ENCODE measurements at regions not wholly inside any gene's neighbourhood (a gene's known extent, or its start where the extent isn't known, plus 50 kb on each side); places are given as distances from the start of the nearest gene placed in this dataset.

DNA sequence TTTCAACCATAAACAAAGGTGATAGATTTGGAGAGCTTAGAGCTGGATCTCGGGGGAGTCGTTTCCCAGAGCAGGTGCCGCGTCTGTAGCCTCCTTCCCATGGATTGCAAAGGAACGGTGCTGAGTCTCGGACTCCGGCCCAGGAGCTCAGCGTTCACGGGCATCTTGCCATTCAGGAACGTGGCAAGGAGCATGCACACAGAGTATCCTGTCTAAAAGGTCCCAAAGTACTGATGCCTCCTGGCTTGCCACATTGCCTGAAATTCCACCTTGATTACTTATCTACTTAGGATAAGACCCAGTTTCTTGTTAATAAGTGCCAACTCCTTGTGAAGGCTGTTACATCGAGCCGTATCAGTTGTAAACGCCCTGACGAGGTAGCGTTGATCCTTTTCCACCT, 197.8 kb upstream of the MYT1L start:
- TF ChIP-seq, protein P1, sequence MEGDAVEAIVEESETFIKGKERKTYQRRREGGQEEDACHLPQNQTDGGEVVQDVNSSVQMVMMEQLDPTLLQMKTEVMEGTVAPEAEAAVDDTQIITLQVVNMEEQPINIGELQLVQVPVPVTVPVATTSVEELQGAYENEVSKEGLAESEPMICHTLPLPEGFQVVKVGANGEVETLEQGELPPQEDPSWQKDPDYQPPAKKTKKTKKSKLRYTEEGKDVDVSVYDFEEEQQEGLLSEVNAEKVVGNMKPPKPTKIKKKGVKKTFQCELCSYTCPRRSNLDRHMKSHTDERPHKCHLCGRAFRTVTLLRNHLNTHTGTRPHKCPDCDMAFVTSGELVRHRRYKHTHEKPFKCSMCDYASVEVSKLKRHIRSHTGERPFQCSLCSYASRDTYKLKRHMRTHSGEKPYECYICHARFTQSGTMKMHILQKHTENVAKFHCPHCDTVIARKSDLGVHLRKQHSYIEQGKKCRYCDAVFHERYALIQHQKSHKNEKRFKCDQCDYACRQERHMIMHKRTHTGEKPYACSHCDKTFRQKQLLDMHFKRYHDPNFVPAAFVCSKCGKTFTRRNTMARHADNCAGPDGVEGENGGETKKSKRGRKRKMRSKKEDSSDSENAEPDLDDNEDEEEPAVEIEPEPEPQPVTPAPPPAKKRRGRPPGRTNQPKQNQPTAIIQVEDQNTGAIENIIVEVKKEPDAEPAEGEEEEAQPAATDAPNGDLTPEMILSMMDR (IDR thresholded peaks at IDR 0.05; ENCODE audit: poor library complexity, severe bottlenecking) = no peak
- ATAC-seq (ENCODE audit: low read depth) (no peak), DNase-seq (ENCODE audit: low spot score) (no peak)

DNA sequence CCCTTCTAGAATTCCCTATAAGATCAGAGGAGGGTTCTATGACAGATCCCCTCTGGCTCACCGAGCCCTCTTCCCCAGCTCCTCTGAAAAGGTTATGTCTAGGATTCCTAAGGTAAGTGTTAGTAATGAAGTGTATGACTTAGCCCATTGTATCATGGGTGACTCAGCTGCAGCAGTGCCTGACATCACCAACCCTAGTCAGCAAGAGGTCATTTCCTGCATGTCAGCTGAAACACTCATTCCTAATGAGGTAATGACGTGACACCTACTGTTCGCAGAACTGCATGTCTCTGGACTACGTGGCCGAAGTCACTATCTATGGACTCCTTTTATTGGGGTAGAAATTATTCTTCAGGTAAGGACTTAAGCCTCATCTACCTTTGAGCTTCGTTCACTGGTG, 196.1 kb upstream of the MYT1L start:
- Histone ChIP-seq H3K4me3 (ENCODE audit: severe bottlenecking) (no peak overlapping the region), H3K9me3 (ENCODE audit: severe bottlenecking) (peaks cover 3% of the 10 kb centered on the region), H3K27ac (ENCODE audit: poor library complexity, severe bottlenecking) (no peak overlapping the region), H3K27me3 (ENCODE audit: insufficient read depth, poor library complexity, severe bottlenecking) (no peaks in the 10 kb centered on the region), H3K4me1 (ENCODE audit: insufficient read depth, poor library complexity, severe bottlenecking) (no peaks in the 10 kb centered on the region), H3K36me3 (ENCODE audit: low read depth) (no peaks in the 10 kb centered on the region)
- TF ChIP-seq, protein P1 (IDR thresholded peaks at IDR 0.05; ENCODE audit: poor library complexity, severe bottlenecking) = no peak
- DNase-seq (ENCODE audit: low spot score) (no peak), ATAC-seq (ENCODE audit: low read depth) (peak; percentile 21; the same call in 1 of the 3 replicates)

More for the DNA sequence above, 197.8 kb upstream of the MYT1L start:
- H3K36me3 ChIP-seq (ENCODE audit: low read depth) = no peaks in the 10 kb centered on the region
- H3K27me3 ChIP-seq (ENCODE audit: insufficient read depth, poor library complexity, severe bottlenecking) = no peaks in the 10 kb centered on the region
- H3K4me1 ChIP-seq (ENCODE audit: insufficient read depth, poor library complexity, severe bottlenecking) = no peaks in the 10 kb centered on the region
- H3K4me3 ChIP-seq (ENCODE audit: severe bottlenecking) = no peak overlapping the region
- no peak overlapping the region for H3K27ac ChIP-seq (ENCODE audit: poor library complexity, severe bottlenecking)
- no peaks in the 10 kb centered on the region for H3K9me3 ChIP-seq (ENCODE audit: severe bottlenecking)

- no peaks in the 10 kb centered on the region for H3K27me3 ChIP-seq (ENCODE audit: insufficient read depth, poor library complexity, severe bottlenecking)
- TF ChIP-seq, protein P1 (IDR thresholded peaks at IDR 0.05; ENCODE audit: poor library complexity, severe bottlenecking) = no peak
- no peak for ATAC-seq (ENCODE audit: low read depth)
- H3K4me1 ChIP-seq (ENCODE audit: insufficient read depth, poor library complexity, severe bottlenecking) = no peaks in the 10 kb centered on the region
- peaks cover 3% of the 10 kb centered on the region for H3K9me3 ChIP-seq (ENCODE audit: severe bottlenecking)
- no peaks in the 10 kb centered on the region for H3K36me3 ChIP-seq (ENCODE audit: low read depth)
- no peak overlapping the region for H3K4me3 ChIP-seq (ENCODE audit: severe bottlenecking)
- H3K27ac ChIP-seq (ENCODE audit: poor library complexity, severe bottlenecking) = no peak overlapping the region
- DNase-seq (ENCODE audit: low spot score) = no peak
Measured at GRCh38 chr2:2524348-2524941, 193.4 kb upstream of the MYT1L start.

- Histone ChIP-seq H3K4me3 (ENCODE audit: severe bottlenecking) (no peak overlapping the region), H3K36me3 (ENCODE audit: low read depth) (no peaks in the 10 kb centered on the region), H3K4me1 (ENCODE audit: insufficient read depth, poor library complexity, severe bottlenecking) (no peaks in the 10 kb centered on the region), H3K27me3 (ENCODE audit: insufficient read depth, poor library complexity, severe bottlenecking) (no peaks in the 10 kb centered on the region), H3K9me3 (ENCODE audit: severe bottlenecking) (peaks cover 3% of the 10 kb centered on the region), H3K27ac (ENCODE audit: poor library complexity, severe bottlenecking) (no peak overlapping the region)
- TF ChIP-seq, protein P1 (IDR thresholded peaks at IDR 0.05; ENCODE audit: poor library complexity, severe bottlenecking) = no peak
- no peak for DNase-seq (ENCODE audit: low spot score)
- ATAC-seq (ENCODE audit: low read depth) = no peak
Measured at GRCh38 chr2:2523461-2524347, 192.6 kb upstream of the MYT1L start.

Measured in RWPE2 (cell line).